Dermis microvascular lymphatic vessel endothelial cell (primary cell): ENCODE measurements at regions not wholly inside any gene's neighbourhood (a gene's known extent, or its start where the extent isn't known, plus 50 kb on each side); places are given as distances from the start of the nearest gene placed in this dataset.

ENCODE experiments used
- DNase-seq, 2 donors: peaks; one replicate each; pipeline versions ENCODE4 v3.0.0 to v3.0.0-alpha.2; 2010; ENCODE audit warnings: low read depth in 2 of 2

DNA sequence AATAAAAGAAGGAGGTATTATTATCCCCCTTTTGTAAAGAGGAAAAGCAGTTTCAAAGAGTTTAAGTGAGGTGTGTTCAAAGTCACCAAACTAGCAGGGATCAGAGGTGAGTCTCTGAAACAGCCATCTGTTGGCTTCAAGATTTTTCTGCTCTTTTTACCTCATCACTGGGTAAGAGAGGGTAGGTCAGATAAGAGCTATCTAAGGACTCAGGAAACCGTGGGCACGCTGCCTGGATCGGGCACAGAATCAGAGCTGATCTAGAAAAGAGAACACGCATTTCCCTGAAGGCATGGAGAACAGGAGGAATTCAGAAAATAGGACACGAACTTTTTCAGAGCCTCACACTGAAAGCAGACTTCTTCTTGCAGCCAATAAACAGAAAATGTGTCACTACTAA lies 65.8 kb upstream of the LY86 start:
- DNase-seq: no peak

DNA sequence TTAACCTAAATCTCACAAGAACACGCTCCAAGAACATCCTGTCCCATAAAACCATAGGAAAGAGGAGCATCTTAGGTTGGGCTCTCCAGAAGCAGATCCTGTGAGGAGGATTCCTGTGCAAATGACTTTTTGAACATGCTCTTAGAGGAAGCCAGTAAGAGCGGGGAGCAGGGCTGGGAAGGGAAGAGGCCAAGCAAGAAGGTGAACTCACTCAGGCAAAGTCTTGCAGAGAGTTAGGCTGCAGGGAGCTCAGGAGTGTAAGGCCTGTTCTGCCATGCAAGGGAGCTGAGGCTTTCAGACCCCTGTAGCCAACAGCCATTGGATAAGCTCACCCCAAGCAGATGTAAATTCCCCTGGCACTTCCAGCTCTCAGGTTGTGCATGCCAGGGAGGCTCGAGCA lies 63.6 kb upstream of the LY86 start:
- DNase-seq: no peak

DNA sequence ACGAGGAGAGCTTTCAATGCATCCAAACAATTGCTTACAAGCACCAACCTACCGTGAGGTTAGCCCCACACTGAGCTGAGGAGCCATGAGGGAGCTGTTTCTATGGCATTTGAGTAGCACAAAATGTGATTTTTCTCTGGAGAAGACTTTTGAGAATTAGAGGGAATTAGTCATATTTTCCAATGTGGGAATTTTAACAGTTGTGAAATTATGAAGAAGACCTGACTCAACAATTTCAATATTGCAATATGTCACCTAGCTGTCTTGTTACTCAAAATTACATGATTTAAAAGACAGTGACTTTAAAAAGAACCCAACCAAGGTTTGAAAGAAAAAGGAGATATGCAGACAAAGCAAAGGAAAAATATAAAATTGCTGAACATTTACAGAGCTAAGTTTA lies 62.6 kb upstream of the LY86 start:
- DNase-seq: no peak

DNA sequence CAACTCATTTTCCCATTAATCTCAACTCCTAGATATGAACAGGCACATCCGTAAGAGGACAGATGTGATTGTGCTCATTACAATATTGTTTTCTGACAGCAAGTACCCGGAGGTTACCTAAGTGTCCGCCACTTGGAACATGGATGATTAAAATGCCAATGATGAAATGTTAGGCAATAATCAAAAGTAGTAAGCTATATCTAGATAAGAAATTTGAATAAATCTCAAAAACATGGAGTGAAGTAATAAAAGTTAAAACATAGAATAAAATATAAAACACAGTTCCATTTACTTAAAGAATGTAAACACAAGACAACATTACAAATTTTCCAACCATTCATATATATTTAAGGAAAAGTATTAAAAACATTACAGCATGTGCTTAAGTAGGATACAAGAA lies 59.2 kb upstream of the LY86 start:
- no peak for DNase-seq

DNA sequence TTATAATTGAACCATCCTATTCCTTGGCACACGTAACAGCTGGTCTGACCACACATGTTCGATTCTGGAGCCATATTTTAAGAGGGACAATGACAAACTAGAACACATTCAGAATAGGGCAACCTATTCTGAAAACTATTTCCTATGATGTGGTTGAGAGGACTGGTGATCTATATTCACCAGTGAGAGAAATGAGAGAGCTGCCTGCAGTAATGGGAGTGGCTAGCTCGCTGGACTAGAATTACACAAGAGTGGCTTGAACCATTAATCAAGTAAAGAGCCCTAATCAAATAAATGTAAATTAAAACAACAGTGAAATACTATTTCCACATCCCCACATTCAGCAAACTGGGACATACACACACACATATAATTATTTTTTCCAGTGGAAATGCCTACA lies 55.3 kb upstream of the LY86 start:
- no peak for DNase-seq

DNA sequence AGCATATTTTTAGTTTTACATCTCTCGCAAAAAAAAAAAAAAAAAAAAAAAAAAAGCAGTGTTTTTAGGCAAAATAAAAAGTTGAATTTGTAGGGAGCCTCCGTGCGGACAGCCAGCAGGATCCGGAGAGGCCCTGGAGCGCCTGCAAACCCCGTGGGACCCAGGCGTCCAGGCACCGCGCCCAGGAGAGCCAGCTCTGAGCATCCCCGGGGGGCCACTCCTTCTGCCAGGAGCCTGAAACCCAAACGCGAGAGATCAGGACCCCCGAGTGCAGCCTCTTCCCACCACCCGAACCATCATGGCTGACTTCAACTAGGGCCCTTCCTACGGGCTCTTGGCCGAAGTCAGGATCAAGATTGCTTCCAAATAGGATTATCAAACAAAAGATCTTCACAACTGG lies 54.1 kb upstream of the LY86 start:
- no peak for DNase-seq

DNA sequence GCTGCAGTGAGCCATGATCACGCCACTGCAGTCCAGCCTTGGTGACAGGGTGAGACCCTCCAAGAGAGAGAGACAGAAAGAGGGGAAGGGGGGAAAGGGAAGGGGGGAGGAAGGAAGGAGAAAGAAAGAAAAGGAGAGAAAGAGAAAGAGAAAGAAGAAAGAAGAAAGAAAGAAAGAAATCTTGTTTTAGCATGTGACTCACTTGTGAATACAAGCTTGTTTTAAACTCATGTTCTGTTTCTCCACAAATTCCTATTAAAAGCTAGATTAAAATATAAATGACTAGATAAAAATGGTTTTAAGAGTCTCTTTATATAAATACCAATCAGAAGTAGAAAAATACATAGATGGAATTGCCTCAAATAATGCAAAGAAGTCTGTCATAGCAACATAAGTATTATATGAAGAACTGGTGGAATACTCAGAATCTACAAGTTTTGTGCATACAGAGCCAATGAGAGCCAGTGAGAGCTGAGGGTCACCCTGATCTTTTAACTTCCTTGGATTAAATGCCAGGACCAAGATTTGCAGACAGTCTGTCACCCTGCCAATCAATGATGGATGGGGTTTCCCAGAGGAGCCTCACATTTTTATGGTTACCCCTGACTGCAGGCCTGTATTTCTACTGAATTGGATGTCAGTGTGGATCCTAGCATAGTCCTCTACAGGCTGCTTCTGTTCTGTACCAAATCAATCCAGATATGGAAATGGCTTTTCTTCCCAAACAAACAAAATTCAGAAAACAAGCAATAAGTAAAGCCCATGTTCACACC lies 50.8 kb upstream of the LY86 start:
- DNase-seq: no peak

- peak in 1 of 2 donors; percentile 11 for DNase-seq
Measured at GRCh38 chr6:6538261-6538660, 50.3 kb upstream of the LY86 start.
